Right lobe of liver (tissue), 4 donors: ENCODE measurements at regions not wholly inside any gene's neighbourhood (a gene's known extent, or its start where the extent isn't known, plus 50 kb on each side); places are given as distances from the start of the nearest gene placed in this dataset.

ENCODE experiments used
- POLR2A ChIP-seq: fragments of 450-650 bp; IDR thresholded peaks from one replicate; pipeline ENCODE4 v1.6.1; 2017; ENCODE audit warnings: antibody characterized with exemption, mild to moderate bottlenecking
- TF ChIP-seq, protein P1 (sequence below), 4 donors: fragments of 200-600 bp in 3 of 4; fragments of 450-650 bp in 1 of 4; IDR thresholded peaks; one replicate each; pipeline versions ENCODE4 v1.5.1 to v1.8.0; 2016 to 2022; ENCODE audit warnings: antibody characterized with exemption in 4 of 4, mild to moderate bottlenecking in 2 of 4
- donor health status: DM: no; HTN: no; CAD: no.
- donor health status: DM: no; HTN: no; CAD: no.
- donor health status: DM: no; HTN: yes; CAD: no.

DNA sequence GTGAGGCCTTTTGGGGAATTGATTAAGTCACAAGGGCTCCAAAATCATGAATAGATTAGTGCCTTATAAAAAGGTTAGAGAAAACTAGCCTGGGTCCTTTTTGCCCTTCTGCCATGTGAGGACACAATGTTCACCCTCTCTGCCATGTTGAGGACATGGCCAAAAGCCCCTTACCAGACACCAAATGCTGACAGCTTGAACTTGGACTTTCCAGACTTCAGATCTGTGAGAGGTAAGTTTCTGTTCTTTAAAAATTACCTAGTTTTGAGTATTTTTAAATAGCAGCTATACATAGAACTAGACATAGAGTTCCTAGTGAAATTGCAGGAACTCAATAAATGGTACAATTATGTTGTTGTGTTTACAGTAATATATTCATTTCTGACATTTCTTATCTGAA is 1214.4 kb downstream of the ADGRL3 start:
- TF ChIP-seq, protein P1, sequence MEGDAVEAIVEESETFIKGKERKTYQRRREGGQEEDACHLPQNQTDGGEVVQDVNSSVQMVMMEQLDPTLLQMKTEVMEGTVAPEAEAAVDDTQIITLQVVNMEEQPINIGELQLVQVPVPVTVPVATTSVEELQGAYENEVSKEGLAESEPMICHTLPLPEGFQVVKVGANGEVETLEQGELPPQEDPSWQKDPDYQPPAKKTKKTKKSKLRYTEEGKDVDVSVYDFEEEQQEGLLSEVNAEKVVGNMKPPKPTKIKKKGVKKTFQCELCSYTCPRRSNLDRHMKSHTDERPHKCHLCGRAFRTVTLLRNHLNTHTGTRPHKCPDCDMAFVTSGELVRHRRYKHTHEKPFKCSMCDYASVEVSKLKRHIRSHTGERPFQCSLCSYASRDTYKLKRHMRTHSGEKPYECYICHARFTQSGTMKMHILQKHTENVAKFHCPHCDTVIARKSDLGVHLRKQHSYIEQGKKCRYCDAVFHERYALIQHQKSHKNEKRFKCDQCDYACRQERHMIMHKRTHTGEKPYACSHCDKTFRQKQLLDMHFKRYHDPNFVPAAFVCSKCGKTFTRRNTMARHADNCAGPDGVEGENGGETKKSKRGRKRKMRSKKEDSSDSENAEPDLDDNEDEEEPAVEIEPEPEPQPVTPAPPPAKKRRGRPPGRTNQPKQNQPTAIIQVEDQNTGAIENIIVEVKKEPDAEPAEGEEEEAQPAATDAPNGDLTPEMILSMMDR (IDR thresholded peaks at IDR 0.05) = no peak
- TF ChIP-seq POLR2A = no peak
